WTC11 (cell line): ENCODE measurements at regions not wholly inside any gene's neighbourhood (a gene's known extent, or its start where the extent isn't known, plus 50 kb on each side); places are given as distances from the start of the nearest gene placed in this dataset.

Source experiments
- ATAC-seq: fragments of 200-7000 bp; cut with Tn5 transposase; 2 replicates; pipeline ENCODE4 v1.10.0; 2021; ENCODE audit warnings: mild to moderate bottlenecking, moderate library complexity
- CTCF ChIA-PET: fragments of 300-600 bp; sonication (Branson Sonifier 250); formaldehyde crosslinking; loops from one replicate; lab custom pipeline; 2021; ENCODE audit warnings: antibody characterized with exemption; lab: Charles Lee
- POLR2A ChIA-PET: fragments of 350-600 bp; sonication (Branson Sonifier 250); formaldehyde crosslinking; loops from one replicate; lab custom pipeline; 2021; ENCODE audit warnings: antibody characterized with exemption; lab: Charles Lee
- DNase-seq: peaks from one replicate; pipeline ENCODE4 v3.0.0; 2021; ENCODE audit warnings: low spot score
- H3K27ac Mint-ChIP-seq: 2 replicates; pipeline ENCODE4 v1.8.0; 2021; ENCODE audit warnings: mixed read lengths
- H3K27me3 Mint-ChIP-seq: 2 replicates; pipeline ENCODE4 v1.8.0; 2021; ENCODE audit warnings: low read depth, mild to moderate bottlenecking, moderate library complexity, mixed read lengths
- H3K36me3 Mint-ChIP-seq: 2 replicates; pipeline ENCODE4 v1.8.0; 2021; ENCODE audit warnings: mixed read lengths
- H3K4me1 Mint-ChIP-seq: 2 replicates; pipeline ENCODE4 v1.8.0; 2022; ENCODE audit warnings: mixed read lengths
- H3K4me3 Mint-ChIP-seq: 2 replicates; pipeline ENCODE4 v1.8.0; 2021; ENCODE audit warnings: mild to moderate bottlenecking, moderate library complexity, mixed read lengths
- H3K9me3 Mint-ChIP-seq: 2 replicates; pipeline ENCODE4 v1.8.0; 2021; ENCODE audit warnings: mixed read lengths
- CREM ChIP-seq: sonication (generic); formaldehyde crosslinking; IDR thresholded peaks from 2 replicates; pipeline ENCODE4 v1.8.1; 2022; ENCODE audit warnings: mild to moderate bottlenecking, missing genetic modification reagents, moderate library complexity
- E2F4 ChIP-seq: sonication (generic); formaldehyde crosslinking; IDR thresholded peaks from 2 replicates; pipeline ENCODE4 v1.8.1; 2022; ENCODE audit warnings: low read depth, mild to moderate bottlenecking, moderate library complexity, missing genetic modification reagents, borderline replicate concordance
- ELF4 ChIP-seq: sonication (generic); formaldehyde crosslinking; IDR thresholded peaks from 2 replicates; pipeline ENCODE4 v1.8.1; 2022; ENCODE audit warnings: low read depth, mild to moderate bottlenecking, moderate library complexity, missing genetic modification reagents
- ETV6 ChIP-seq: sonication (generic); formaldehyde crosslinking; IDR thresholded peaks from 2 replicates; pipeline ENCODE4 v1.8.1; 2022; ENCODE audit warnings: mild to moderate bottlenecking, missing genetic modification reagents
- GTF2I ChIP-seq: fragments of 250-450 bp; sonication (Bioruptor Pico); conservative IDR thresholded peaks from 2 replicates; pipeline ENCODE4 v1.4.0; 2021; ENCODE audit warnings: mild to moderate bottlenecking
- IRF2 ChIP-seq: sonication (generic); formaldehyde crosslinking; IDR thresholded peaks from 2 replicates; pipeline ENCODE4 v1.8.0; 2022; ENCODE audit warnings: low read depth, missing genetic modification reagents, borderline replicate concordance
- MXD4 ChIP-seq: fragments of 250-450 bp; sonication (Bioruptor Pico); IDR thresholded peaks from 2 replicates; pipeline ENCODE4 v1.8.0; 2021; ENCODE audit warnings: mild to moderate bottlenecking, moderate library complexity, borderline replicate concordance
- NR1H2 ChIP-seq: sonication (generic); formaldehyde crosslinking; IDR thresholded peaks from 2 replicates; pipeline ENCODE4 v1.9.0; 2021; ENCODE audit warnings: mild to moderate bottlenecking, moderate library complexity, missing genetic modification reagents
- RORB ChIP-seq: fragments of 250-450 bp; sonication (Bioruptor Pico); IDR thresholded peaks from 2 replicates; pipeline ENCODE4 v1.9.0; 2021; ENCODE audit warnings: mild to moderate bottlenecking
- SMAD4 ChIP-seq: sonication (generic); formaldehyde crosslinking; IDR thresholded peaks from 2 replicates; pipeline ENCODE4 v1.8.0; 2022; ENCODE audit warnings: mild to moderate bottlenecking, missing genetic modification reagents
- SOX15 ChIP-seq: fragments of 250-450 bp; sonication (Bioruptor Pico); IDR thresholded peaks from 2 replicates; pipeline ENCODE4 v1.9.0; 2021; ENCODE audit warnings: mild to moderate bottlenecking
- STAT6 ChIP-seq: sonication (generic); formaldehyde crosslinking; conservative IDR thresholded peaks from 2 replicates; pipeline ENCODE4 v1.8.1; 2023; ENCODE audit warnings: mild to moderate bottlenecking, low read depth, missing genetic modification reagents, moderate library complexity
- TCF7 ChIP-seq: sonication (generic); formaldehyde crosslinking; IDR thresholded peaks from 2 replicates; pipeline ENCODE4 v1.8.0; 2022; ENCODE audit warnings: mild to moderate bottlenecking, low read depth, missing genetic modification reagents, moderate library complexity
- ZBTB21 ChIP-seq: sonication (generic); formaldehyde crosslinking; IDR thresholded peaks from 2 replicates; pipeline ENCODE4 v1.8.1; 2023; ENCODE audit warnings: mild to moderate bottlenecking, missing genetic modification reagents, borderline replicate concordance
- ZNF512 ChIP-seq: sonication (generic); formaldehyde crosslinking; IDR thresholded peaks from 2 replicates; pipeline ENCODE4 v1.8.1; 2022; ENCODE audit warnings: missing genetic modification reagents, borderline replicate concordance
- TF ChIP-seq, protein P1 (sequence below): fragments of 200-600 bp; IDR thresholded peaks from 2 replicates; pipeline ENCODE4 v1.8.0; 2022; ENCODE audit warnings: antibody characterized with exemption
- TF ChIP-seq, protein P2 (sequence below): fragments of 250-450 bp; sonication (Bioruptor Pico); IDR thresholded peaks from 2 replicates; pipeline ENCODE4 v2.1.2; 2022; ENCODE audit warnings: mild to moderate bottlenecking, moderate library complexity
- TF ChIP-seq, protein P3 (sequence below): sonication (generic); formaldehyde crosslinking; IDR thresholded peaks from 2 replicates; pipeline ENCODE4 v1.8.1; 2022; ENCODE audit warnings: mild to moderate bottlenecking, missing genetic modification reagents, moderate library complexity, borderline replicate concordance
- TF ChIP-seq, protein P4 (sequence below): sonication (generic); formaldehyde crosslinking; IDR thresholded peaks from 2 replicates; pipeline ENCODE4 v1.8.1; 2023; ENCODE audit warnings: mild to moderate bottlenecking, missing genetic modification reagents, moderate library complexity
- TF ChIP-seq, protein P5 (sequence below): sonication (generic); formaldehyde crosslinking; IDR thresholded peaks from 2 replicates; pipeline ENCODE4 v1.8.0; 2023; ENCODE audit warnings: missing genetic modification reagents

GRCh38 chr4:82200046-82200445 lies 173.7 kb downstream of the HNRNPD start:
- no peaks in the 10 kb centered on the region for H3K36me3 Mint-ChIP-seq
- ATAC-seq (no peak), DNase-seq (no peak)
- H3K4me1 Mint-ChIP-seq = no peaks in the 10 kb centered on the region
- H3K27ac Mint-ChIP-seq = no peak overlapping the region
- POLR2A ChIA-PET = no interaction called here
- peaks cover 3% of the 10 kb centered on the region for H3K9me3 Mint-ChIP-seq
- no peaks in the 10 kb centered on the region for H3K27me3 Mint-ChIP-seq
- TF ChIP-seq GTF2I = no peak
- no peak for TF ChIP-seq NR1H2
- TF ChIP-seq, protein P1, sequence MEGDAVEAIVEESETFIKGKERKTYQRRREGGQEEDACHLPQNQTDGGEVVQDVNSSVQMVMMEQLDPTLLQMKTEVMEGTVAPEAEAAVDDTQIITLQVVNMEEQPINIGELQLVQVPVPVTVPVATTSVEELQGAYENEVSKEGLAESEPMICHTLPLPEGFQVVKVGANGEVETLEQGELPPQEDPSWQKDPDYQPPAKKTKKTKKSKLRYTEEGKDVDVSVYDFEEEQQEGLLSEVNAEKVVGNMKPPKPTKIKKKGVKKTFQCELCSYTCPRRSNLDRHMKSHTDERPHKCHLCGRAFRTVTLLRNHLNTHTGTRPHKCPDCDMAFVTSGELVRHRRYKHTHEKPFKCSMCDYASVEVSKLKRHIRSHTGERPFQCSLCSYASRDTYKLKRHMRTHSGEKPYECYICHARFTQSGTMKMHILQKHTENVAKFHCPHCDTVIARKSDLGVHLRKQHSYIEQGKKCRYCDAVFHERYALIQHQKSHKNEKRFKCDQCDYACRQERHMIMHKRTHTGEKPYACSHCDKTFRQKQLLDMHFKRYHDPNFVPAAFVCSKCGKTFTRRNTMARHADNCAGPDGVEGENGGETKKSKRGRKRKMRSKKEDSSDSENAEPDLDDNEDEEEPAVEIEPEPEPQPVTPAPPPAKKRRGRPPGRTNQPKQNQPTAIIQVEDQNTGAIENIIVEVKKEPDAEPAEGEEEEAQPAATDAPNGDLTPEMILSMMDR = no peak
- TF ChIP-seq E2F4 (CRISPR knock-in tag) = no peak
- TF ChIP-seq, protein P2, sequence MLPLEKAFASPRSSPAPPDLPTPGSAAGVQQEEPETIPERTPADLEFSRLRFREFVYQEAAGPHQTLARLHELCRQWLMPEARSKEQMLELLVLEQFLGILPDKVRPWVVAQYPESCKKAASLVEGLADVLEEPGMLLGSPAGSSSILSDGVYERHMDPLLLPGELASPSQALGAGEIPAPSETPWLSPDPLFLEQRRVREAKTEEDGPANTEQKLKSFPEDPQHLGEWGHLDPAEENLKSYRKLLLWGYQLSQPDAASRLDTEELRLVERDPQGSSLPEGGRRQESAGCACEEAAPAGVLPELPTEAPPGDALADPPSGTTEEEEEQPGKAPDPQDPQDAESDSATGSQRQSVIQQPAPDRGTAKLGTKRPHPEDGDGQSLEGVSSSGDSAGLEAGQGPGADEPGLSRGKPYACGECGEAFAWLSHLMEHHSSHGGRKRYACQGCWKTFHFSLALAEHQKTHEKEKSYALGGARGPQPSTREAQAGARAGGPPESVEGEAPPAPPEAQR = no peak
- TF ChIP-seq RORB = no peak
- TF ChIP-seq, protein P3, sequence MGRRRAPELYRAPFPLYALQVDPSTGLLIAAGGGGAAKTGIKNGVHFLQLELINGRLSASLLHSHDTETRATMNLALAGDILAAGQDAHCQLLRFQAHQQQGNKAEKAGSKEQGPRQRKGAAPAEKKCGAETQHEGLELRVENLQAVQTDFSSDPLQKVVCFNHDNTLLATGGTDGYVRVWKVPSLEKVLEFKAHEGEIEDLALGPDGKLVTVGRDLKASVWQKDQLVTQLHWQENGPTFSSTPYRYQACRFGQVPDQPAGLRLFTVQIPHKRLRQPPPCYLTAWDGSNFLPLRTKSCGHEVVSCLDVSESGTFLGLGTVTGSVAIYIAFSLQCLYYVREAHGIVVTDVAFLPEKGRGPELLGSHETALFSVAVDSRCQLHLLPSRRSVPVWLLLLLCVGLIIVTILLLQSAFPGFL (CRISPR knock-in tag) = no peak
- TF ChIP-seq TCF7 (CRISPR knock-in tag) = no peak
- no peak for TF ChIP-seq IRF2 (CRISPR knock-in tag)
- H3K4me3 Mint-ChIP-seq = no peak overlapping the region
- CTCF ChIA-PET = no interaction called here

DNA sequence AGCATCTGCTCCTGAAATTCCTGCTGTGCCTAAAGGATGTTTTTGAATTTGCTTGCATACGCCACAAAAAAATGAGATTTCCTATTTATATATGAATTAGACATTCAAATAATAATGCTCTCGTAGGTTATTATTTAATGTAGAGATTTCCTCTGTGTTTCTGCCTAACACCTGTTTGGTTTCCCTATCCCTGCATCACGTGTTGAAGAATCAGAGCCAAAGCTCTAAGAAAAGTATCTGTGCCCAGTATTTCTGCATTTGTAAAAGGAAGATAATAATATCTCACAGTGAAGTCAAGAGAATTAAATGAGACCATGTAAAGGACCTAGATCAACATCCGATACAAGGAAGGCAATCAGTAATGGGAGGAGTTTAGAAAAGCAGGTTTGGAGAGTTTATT lies 179.5 kb downstream of the HNRNPD start:
- TF ChIP-seq, protein P4, sequence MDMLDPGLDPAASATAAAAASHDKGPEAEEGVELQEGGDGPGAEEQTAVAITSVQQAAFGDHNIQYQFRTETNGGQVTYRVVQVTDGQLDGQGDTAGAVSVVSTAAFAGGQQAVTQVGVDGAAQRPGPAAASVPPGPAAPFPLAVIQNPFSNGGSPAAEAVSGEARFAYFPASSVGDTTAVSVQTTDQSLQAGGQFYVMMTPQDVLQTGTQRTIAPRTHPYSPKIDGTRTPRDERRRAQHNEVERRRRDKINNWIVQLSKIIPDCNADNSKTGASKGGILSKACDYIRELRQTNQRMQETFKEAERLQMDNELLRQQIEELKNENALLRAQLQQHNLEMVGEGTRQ (CRISPR knock-in tag) = no peak
- TF ChIP-seq MXD4 (CRISPR knock-in tag) = no peak
- no peak for TF ChIP-seq ETV6 (CRISPR knock-in tag)
- TF ChIP-seq ELF4 (CRISPR knock-in tag) = no peak
- TF ChIP-seq, protein P5, sequence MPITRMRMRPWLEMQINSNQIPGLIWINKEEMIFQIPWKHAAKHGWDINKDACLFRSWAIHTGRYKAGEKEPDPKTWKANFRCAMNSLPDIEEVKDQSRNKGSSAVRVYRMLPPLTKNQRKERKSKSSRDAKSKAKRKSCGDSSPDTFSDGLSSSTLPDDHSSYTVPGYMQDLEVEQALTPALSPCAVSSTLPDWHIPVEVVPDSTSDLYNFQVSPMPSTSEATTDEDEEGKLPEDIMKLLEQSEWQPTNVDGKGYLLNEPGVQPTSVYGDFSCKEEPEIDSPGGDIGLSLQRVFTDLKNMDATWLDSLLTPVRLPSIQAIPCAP (CRISPR knock-in tag) = no peak
- TF ChIP-seq SMAD4 = no peak
- no peak for TF ChIP-seq CREM (CRISPR knock-in tag)
- no peak for TF ChIP-seq NR1H2
- TF ChIP-seq STAT6 (CRISPR knock-in tag) = no peak
- no peak for TF ChIP-seq ZBTB21 (CRISPR knock-in tag)
- no peak for TF ChIP-seq SOX15 (CRISPR knock-in tag)
- no peak for TF ChIP-seq GTF2I
- TF ChIP-seq ZNF512 (CRISPR knock-in tag) = no peak
- Mint-ChIP-seq H3K9me3 (peaks cover 2% of the 10 kb centered on the region; the same call in 1 of the 2 replicates), H3K36me3 (no peaks in the 10 kb centered on the region), H3K27me3 (no peaks in the 10 kb centered on the region), H3K27ac (no peak overlapping the region), H3K4me3 (no peak overlapping the region), H3K4me1 (no peaks in the 10 kb centered on the region)
- ATAC-seq (no peak), DNase-seq (no peak)
- ChIA-PET POLR2A (no interaction called here), CTCF (interaction anchor here (1.0 kb wide), 1 partner anchor 75 kb away, joined by 5 read pairs; no protein-coding TSS in a partner anchor)
